ENCODE measurements at regions not wholly inside any gene's neighbourhood (a gene's known extent, or its start where the extent isn't known, plus 50 kb on each side); places are given as distances from the start of the nearest gene placed in this dataset.
A peak's percentile ranks its signal among the peaks of the same experiment; 100 is the strongest.
"Not testable (repeated sequence)": the region's sequence is repeated elsewhere in the genome, so short reads cannot be mapped to it uniquely, and the experiment has no call there.

DNA sequence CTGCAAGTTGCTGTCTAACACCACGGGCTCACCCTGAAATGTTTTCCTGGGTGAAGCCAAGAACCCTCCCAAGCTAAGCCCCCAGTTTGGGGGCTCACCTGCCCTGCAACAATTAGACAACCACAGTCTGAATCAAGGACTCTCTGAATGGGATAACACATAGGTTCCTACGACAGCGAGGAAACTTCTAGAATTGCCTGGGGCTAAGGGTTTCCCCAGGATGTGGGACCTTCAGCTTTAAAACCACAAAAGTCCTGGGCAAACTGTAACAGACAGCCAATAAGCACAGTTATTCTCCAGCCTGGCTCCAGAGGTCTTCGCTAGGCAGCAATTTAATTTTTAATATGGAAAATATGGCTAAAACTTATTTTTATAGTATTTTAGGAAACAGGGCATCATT is 162.6 kb downstream of the PRKX start:
- no peak for DNase-seq (ENCODE audit: low spot score)

DNA sequence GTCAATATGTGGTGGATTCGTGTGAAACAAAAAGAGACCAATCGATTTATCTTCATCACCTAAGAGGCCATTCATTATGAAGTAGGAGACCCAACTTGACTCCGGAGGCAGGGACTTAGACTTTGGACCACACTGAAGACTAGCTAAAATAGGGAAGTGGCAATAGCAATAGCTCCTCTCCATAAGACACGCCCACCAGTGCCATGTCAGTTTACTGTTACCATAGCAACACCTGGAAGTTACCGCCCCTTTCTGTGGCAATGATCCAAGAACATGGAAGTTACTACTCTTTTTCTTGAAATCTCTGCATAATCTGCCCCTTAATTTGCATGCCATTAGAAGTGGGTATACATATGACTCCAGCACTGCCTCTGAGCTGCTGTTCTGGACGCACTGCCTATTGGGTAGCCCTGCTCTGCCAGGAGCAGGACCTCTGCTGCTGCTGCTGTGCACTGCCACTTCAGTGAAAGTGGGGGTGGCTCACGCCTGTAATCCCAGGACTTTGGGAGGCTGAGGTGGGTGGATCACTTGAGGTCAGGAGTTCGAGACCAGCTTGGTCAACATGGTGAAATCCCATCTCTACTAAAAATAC is 163.2 kb downstream of the PRKX start:
- DNase-seq (ENCODE audit: low spot score) = no peak

DNA sequence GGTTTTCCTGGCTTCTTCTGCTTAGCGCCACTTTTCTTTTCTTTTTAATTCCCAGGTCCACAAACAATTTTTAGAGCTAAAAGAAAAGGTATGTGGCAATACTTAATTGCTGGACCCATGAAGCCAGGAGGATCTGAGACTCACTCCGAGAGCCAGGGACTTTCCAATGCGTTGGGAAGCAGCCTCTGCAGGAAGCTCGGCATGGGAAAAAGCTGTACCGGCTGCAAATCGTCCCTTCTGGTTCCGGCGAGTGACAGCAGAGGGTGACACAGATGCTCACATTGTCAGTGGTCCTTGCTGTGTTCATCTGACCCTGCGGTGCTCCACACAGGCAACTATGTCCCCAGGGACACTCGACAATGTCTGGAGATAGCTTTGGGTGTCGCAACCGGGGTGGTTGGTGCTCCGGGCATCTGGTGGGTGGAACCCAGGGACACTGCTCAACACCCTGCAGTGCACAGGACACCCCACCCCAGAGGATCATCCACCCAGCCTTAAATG is 164.0 kb downstream of the PRKX start:
- DNase-seq (ENCODE audit: low spot score) = peak; percentile 12

DNA sequence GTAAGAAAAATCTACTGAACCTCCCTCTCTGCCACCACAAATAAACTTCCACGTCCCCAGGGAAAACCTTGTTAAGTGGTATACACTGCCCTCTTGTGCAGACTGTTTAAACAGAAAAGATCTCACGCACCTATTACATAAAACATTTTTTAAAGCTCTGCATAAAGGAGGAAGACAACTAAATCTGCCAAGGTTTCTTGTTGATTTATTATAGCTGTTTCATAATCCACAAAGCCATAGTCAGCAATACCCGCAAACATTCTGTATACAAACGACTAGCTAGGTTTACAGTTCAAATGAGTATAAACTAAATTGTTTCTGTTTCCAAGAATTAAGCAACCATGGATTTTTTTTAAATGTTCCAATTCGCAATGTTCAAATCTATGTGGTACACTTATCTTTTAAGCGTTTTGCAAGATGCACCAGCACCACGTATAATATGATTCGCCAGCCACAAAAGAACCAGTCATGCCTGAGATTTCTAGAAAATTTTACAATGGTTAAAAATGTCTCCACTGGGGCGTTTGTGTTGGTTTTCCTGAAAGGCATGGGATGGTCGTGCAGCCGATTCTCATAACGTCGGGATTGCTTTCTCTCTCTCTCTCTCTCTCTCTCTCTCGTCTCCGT is 164.6 kb downstream of the PRKX start:
- peak; percentile 33 for DNase-seq (ENCODE audit: low spot score)

DNA sequence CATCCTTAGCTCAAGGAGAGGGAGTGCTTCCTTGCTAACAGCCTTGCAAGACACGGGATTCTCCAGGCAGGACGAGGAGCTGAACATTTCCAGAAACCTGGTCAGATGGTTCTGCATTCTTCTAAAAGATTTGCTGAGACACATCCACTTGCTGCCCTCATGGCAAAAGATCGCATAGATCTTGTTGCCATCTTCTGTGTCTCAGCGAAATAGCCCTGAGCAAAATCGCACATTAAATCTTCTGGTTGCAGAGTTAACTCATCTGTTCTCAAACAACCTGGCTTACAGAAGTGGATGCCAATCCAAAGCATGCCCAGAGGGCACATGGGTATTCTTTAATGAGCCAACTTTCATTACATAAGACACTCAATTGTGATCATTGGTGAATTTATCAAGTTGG is 167.5 kb downstream of the PRKX start:
- no peak for DNase-seq (ENCODE audit: low spot score)

DNA sequence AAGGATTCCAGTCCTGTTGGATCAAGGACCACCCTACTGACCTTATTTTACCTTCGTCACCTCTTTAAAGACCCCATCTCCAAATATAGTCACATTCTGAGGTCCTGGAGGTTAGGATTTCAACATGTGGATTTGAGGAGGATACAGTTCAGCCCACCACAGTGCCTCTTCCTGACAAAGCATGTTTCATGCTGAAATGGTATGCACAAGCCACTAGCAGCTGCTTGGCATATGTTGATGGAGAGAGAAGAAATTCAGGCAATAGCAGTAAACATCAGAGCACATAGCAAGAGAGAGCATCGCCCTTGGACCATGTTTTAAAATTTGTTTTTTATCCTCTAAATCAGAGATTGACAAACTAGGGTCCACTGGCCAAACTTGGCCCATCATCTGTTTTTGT is 172.1 kb downstream of the PRKX start:
- no peak for DNase-seq (ENCODE audit: low spot score)

DNA sequence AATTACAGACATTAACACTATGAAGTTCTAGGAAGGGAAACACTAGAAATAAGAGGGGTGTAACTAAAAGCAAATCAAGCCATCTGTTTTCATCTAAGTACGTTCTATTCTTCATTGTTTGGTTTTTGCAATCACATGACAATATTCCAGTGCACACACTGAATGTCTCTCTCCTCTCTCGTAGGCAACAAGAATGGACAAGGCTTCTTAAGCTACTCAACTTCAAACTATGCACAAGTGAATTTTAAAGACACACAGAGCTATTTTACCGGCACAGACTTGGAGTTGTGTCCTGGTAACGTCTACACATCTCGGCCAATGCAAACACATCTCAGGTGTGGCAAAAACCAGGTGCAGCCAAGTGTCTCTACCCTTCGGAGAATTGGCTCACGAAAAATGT is 173.3 kb downstream of the PRKX start:
- no peak for DNase-seq (ENCODE audit: low spot score)

DNA sequence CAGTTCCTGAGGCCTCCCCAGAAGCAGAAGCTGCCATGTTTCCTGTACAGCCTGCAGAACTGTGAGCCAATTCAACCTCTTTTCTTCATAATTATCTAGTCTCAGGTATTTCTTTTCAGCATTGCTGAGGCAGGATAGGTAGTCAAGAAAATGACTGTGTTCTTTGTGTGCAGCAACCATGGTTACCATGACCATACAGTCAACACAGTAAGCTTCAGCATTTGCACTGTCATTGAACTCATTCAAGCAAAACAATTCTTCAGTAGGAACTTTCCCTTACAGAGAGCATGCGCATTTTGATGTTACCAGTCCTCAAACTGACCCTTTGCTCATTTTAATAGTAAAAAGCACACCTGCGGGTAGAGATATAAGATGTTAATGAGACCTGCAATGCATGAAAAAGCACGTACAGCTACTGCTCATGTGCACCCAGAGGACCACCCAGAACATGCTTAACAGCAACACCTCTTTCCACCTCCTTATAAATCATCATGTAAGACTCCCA is 180.8 kb downstream of the PRKX start:
- no peak for DNase-seq (ENCODE audit: low spot score)

DNA sequence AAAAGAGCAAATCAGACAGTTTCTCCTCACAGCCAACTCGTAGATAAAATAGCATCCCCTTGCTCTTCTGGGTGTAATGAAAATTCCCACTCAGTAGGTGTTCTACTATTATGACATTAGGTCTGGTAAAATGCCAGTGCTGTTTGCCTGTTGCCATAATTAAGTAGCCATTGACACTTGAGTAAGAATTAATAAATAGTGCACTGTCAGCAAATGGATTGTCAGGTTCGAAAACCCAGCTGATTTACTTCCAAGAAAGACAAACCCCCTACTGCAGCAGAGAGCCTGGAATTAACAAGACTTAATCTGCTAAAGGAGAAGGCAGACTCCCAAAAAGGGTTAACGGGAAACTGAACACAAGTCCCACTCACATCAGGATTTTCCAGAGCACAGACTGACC is 182.0 kb downstream of the PRKX start:
- DNase-seq (ENCODE audit: low spot score) = not testable (repeated sequence)

DNA sequence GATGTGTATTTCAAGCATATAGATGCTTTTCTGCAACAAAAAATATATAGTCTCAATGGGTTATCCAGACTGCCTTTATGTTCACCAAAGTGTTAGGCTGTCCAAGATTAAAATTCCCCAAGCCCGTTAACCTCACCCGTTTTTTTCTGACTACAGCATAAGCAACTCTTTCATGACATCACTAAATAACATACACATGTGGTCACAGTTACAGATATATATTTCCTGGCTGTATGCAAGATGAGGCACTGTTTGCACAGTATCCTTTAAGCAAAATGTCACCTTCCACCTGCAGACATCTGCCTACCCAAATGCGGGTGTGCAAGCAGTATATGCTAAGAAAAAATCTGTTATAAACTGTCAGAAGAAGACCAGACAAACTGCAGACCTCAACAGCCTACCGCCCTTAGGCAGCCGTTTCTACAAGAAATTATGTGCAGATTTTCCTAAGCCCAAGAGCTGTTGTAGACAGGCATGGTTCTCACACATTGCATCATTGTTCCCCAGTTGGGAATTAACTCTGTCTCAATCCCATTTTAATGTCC is 183.1 kb upstream of the MXRA5 start:
- DNase-seq (ENCODE audit: low spot score) = no peak

DNA sequence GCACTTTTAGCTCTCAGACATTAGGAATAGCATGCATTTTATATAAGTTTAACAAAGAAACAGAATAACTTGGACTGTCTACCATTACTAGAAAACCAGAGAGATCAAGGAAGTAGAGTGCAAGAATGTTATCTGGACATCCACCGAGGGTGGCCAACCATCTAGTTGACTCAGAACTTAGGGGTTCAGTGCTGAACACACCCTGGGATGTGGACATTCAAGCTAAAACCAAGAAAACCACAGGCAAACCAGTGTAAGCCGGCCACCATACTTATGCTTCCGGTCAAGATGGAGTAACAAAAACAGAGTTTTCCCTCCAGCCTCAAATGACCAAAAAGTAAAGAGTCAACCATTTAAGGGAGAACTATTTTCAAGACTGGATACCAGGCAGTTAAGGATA is 181.4 kb upstream of the MXRA5 start:
- DNase-seq (ENCODE audit: low spot score) = no peak

DNA sequence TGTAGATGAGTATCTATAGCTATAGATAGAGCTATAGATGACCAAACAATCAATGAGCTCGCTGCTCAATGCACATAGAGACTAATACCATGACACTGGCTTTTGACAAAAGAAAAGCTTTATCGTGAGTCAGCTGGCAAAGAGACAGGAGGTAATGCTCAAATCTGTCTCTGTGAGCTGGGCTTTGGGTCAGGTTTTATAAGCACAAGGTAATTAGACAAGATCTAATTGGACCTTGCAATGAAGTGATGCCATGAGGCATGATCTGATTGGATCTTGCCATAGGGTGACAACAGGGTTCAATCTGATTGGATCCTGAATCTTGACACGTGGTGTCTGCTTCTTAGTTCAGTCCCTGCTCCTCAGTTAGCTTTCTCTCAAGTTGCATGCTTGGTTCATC is 180.7 kb upstream of the MXRA5 start:
- DNase-seq (ENCODE audit: low spot score) = no peak

DNA sequence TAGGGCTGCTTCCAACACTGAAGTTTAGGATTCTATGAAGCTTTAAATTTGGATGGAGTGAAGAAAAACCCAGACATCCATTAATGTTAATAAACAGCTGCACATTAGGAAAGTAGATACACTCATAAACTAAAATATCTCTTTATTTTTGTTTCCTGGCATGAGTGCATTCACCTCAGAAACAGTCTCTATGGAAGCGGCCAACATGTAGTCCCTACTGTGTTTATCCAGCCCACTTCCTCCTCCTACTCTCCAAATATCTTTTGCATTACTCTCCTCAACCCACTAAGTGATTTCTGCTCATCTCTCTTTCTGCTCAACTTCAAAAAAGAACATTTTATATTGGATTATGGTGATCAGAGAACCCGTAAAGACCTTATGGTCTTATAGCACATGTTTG is 180.3 kb upstream of the MXRA5 start:
- DNase-seq (ENCODE audit: low spot score) = no peak

DNA sequence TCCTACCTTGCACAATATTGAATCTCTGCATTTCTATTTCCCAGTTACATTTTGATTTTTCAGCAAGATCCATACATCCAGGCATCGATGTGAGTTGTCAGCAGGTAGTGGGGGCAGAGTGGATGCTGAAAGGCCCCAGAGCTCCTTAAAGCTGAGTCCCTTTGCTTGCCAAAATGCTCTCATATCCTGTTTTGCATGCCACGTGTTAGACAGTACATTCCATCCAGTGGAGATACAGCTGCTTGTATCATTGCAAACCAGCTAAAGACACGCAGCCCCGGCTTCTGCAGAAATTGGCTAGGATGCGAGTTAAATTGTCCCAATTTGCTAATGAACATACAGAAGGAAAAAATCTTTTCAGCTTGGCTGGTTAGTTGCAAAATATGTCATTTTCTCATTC is 179.6 kb upstream of the MXRA5 start:
- no peak for DNase-seq (ENCODE audit: low spot score)

DNA sequence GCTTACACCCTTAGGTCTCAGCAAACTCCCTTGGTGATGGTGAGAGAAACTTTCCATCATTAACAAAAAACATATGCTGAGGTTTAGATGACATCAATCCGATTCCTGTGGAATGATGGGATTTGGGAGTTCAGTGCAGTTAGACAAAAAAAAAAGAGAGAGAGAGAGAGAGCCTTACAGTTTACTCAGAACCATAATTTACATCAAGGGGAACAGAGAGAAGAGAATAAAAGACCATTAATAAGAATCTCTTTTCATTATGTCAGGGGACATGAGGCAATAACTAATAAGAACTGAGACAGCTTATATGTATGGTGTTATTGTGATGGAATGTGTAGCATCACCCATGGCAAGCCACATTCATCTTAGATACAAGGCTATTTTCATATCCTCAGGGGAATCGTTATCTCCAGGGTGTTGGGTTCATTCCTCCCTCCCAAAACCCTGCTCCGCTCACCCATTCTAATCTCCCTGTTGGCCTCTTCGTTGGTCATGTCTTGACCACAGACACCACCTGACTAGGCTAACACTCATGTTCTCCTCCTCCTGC is 175.7 kb upstream of the MXRA5 start:
- no peak for DNase-seq (ENCODE audit: low spot score)

DNA sequence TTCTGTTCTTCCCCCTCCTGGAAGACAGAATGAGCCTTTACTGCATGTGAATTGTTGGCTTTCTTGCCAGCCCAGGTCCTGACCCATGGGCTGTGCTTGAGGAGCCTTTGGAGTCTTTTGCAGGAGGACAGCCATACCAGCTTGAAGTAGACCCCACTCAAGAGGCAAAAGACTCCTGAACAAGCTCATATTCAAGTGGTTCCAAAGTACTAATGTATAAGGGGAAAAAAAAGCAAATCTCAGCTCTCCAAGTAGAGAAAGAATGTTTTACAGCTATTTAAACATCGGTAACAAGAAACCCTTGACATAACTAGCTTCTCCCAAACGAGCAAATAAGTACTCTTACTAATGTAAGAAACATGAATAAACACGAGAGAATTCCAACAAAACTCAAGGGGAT is 174.9 kb upstream of the MXRA5 start:
- no peak for DNase-seq (ENCODE audit: low spot score)

DNA sequence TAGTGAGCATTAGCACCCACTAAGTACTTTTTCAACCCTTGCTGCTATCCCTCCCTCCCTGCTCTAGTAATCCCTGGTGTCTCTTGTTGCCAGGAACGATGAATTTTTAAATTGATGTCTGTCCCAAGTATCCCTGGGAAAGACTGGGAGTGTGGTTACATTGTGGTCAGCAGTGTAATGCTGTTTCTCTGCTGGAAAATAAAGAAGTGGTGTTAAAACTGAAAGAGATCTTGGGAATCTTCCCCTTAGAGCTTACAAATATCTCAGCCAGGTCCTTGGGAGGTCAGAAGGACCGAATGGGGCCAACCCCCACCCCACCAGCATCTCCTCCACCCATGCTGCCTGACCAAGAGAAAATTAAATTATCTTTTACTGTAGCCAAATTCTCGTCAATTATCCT is 174.5 kb upstream of the MXRA5 start:
- DNase-seq (ENCODE audit: low spot score) = no peak

DNA sequence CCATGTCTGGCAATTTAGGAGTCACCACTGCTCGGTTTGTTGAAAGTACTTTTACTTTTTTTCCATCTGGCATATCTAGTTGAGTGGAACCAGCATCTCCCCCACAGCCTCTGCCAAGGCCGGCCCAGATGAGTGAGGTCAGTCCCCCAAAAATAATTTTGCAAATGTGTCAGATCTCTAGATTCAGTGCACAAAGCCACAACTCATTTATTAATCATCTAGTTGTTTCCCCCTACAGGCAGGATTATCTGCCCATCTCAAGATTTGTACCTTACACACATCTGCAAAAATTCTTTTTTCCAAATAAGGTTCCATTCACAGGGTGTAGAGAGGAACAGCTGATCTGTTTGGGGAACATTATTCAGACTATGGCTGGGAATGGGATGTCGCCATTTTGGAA is 174.0 kb upstream of the MXRA5 start:
- DNase-seq (ENCODE audit: low spot score) = no peak

DNA sequence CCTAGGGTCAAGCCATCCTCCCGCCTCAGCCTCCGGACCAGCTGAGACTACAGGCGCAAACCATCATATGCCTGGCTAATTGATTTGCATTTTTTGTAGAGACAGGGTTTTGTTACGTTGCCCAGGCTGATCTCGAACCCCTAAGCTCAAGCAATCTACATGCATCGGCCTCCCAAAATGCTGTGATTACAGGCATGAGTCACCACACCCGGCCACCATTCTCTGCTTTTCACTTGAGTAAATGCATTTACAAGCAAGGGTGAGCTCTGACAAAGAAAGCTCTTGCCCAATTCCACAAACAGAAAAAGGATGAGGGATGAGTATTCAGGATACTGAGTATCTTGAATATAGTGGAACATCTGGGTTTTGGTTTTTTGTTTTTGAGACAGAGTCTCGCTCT is 172.9 kb upstream of the MXRA5 start:
- DNase-seq (ENCODE audit: low spot score) = not testable (repeated sequence)

DNA sequence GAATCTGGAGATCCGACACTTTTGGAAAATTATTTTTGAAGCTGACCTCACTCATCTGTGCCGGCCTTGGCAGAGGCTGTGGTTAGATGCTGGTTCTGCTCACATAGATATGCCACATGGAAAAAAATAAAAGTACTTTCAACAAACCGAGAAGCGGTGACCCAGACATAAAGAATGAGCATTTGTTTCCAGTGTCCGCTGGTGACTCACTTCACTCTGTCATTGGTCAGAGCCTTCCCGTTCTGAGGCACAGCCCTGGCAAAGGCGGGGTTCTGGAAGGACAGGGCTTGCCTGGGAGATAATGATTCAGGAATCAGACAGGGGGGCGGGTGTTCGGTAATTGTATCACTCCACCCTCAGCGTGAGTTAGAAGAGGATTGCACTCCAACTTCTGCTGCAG is 172.4 kb upstream of the MXRA5 start:
- DNase-seq (ENCODE audit: low spot score) = no peak

DNA sequence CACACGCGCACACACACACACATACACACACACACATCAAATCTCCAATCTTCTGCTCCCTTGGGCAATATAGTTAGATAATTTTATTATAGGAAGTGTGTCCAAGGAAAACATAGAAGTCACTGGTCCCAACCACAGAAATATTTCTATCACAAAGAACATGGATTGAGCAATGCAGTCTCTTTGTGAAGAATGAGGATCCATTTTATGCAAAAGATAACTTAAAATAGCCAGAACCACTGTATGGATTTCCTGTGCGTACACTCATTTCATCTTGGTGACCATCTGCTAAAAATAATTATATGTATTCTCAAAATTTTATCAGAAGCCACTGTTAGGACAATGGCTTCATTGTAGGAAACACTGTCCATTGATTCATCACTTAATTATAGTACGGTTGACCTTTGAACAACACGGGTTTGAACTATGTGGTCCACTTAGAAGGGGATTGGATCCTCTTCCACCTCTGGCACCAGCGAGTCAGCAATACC is 169.6 kb upstream of the MXRA5 start:
- no peak for DNase-seq (ENCODE audit: low spot score)

DNA sequence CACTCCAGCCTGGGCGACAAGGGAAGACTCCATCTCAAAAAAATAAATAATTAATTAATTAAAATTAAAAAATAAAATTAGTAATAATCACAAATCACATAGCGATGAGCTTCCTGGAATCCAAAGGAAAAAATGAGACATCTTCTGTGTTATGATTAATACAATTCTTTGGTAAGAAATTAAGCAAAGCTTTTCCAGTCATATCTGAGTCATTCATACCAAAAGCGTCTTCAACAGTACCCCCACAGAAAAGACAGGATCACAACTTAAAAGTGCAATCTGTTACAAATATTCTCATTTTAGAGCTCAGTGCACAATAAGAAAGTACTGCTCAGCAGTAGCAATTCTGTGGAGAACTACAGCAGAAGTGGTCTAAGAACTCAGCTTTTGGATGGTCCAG is 168.5 kb upstream of the MXRA5 start:
- no peak for DNase-seq (ENCODE audit: low spot score)

DNA sequence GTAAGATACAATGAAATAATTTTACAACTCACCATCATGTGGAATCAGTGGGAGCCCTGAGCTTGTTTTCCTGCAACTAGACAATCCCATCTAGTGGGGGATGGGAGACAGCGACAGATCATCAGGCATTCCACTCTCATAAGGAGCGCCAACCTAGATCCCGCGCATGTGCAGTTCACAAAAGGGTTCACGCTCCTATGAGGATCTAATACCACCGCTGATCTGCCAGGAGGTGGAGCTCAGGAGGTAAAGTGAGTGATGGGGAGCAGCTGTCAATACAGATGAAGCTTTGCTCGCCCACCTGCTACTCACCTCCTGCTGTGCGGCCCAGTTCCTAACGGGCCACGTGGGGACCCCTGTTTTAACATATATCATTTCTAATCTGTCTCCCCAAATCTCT is 165.7 kb upstream of the MXRA5 start:
- not testable (repeated sequence) for DNase-seq (ENCODE audit: low spot score)

All from D341Med (cell line).